GM13977 (cell line): ENCODE measurements at regions not wholly inside any gene's neighbourhood (a gene's known extent, or its start where the extent isn't known, plus 50 kb on each side); places are given as distances from the start of the nearest gene placed in this dataset.

Experiments
- DNase-seq: peaks from one replicate; pipeline ENCODE4 v3.0.0; 2012; ENCODE audit warnings: low spot score
- in situ Hi-C: fragments of 300-500 bp; cut with MboI; formaldehyde crosslinking; loops from one replicate; pipeline ENCODE4 v1.12.0; 2022; ENCODE audit warnings: low sequenced_read_pairs, low pct_unique_long_range_greater_than_20kb, mixed read lengths, inconsistent platforms; ENCODE audit not compliant: unreplicated experiment
- TF ChIP-seq, protein P1 (sequence below): IDR thresholded peaks from 2 replicates; pipeline ENCODE4 v1.5.1; 2012; ENCODE audit warnings: mild to moderate bottlenecking, control low read depth; ENCODE audit not compliant: insufficient read depth; ENCODE audit errors: extremely low read depth, missing control alignments

DNA sequence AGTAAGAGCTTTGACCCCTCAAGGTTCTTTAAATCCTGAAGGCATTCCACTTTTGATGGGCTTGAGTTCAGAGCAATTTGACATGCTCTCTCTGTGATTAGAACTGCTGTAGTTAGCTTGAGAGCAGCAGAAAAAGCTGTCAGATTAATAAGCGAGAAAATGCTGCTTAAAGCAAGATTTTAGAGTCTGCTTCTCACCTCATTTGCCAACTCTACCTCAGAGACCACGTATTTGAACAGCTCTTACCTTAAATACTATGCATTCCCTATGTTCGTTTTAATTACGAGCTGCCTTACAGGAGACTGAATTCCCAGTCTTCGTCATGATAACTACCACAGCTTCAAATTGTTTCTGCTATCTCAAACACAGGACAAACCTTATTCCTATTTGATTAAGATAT is 253.4 kb downstream of the SLITRK6 start:
- DNase-seq, result no peak
- in situ Hi-C loops, result no loop called here
- TF ChIP-seq, protein P1, sequence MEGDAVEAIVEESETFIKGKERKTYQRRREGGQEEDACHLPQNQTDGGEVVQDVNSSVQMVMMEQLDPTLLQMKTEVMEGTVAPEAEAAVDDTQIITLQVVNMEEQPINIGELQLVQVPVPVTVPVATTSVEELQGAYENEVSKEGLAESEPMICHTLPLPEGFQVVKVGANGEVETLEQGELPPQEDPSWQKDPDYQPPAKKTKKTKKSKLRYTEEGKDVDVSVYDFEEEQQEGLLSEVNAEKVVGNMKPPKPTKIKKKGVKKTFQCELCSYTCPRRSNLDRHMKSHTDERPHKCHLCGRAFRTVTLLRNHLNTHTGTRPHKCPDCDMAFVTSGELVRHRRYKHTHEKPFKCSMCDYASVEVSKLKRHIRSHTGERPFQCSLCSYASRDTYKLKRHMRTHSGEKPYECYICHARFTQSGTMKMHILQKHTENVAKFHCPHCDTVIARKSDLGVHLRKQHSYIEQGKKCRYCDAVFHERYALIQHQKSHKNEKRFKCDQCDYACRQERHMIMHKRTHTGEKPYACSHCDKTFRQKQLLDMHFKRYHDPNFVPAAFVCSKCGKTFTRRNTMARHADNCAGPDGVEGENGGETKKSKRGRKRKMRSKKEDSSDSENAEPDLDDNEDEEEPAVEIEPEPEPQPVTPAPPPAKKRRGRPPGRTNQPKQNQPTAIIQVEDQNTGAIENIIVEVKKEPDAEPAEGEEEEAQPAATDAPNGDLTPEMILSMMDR, result no peak

DNA sequence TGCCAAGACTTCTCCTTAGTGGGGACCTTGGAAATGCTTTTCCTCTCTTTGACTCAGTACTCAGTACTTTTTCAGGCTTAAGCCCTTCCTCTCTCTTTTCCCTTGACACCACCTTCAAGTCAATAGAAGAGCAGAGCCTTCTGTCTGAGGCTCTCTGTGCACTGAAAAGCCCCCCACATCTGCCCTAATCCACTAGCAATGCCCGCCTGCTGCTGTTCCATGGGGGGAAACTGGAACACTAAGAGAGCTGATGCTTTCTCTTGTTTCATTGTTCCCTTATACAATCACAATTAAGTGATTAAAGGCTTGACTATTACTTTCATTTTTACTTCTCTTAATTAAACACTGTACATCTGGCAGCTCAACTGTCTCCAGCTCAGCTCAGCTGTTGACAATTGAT is 254.5 kb downstream of the SLITRK6 start:
- DNase-seq, result no peak
- in situ Hi-C loops, result no loop called here

DNA sequence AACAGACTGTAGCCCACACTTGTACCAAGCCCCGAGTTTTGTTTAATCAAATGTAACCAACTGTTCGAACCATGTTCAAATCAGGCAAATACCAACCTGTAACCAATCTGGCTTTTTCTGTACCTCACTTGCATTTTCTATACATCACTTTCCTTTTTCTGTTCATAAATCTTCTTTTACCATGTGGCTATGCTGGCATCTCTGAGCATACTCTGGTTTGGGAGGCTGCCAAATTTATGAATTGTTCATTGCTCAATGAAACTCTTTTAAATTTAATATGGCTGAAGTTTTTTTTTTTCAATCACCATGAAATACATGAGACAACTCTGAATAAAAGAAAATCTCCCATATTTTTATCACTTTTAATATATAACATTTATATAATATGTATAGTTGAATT is 256.1 kb downstream of the SLITRK6 start:
- TF ChIP-seq, protein P1, result no peak
- in situ Hi-C loops, result no loop called here
- DNase-seq, result no peak

More for the DNA sequence above, 254.5 kb downstream of the SLITRK6 start:
- TF ChIP-seq, protein P1, result no peak

DNA sequence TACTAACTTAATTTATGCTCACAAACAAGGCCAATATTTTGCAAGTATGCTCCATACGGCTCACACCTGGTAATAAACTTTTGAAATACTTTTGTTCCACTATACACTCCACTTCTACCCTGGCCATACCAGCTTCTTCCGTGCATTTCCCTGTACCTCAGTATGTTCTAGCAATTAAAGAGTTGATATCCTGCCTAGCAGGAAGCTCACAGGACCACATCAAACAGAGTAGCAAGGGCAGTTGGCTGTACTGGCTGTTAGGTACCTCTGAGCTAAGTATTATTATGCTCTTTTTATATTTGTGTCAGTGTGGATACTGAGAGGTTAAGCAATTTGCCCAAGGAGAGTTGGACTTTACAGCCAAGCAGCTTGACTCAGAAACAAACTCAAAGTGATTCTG is 257.7 kb downstream of the SLITRK6 start:
- TF ChIP-seq, protein P1, result no peak
- DNase-seq, result no peak
- in situ Hi-C loops, result no loop called here

DNA sequence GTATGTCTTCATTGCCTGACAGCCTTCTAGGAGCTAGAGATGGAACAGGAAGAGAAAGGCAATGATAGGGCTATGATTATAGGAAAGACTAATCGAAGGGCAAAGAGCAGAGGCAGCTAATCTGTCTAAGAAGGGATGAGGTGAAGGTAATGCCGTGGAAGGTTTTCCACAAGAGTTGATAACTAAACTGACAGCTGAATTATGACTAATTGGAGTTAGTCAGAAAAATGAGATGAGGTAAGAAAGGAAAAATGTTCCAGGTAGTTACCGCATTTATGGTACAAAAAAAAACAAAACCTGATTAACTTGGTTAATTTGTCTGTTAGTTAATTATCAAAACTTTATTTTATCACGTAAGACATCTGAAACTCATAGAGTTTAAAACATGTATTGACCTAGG is 260.3 kb downstream of the SLITRK6 start:
- in situ Hi-C loops, result no loop called here
- TF ChIP-seq, protein P1, result no peak
- no peak for DNase-seq

DNA sequence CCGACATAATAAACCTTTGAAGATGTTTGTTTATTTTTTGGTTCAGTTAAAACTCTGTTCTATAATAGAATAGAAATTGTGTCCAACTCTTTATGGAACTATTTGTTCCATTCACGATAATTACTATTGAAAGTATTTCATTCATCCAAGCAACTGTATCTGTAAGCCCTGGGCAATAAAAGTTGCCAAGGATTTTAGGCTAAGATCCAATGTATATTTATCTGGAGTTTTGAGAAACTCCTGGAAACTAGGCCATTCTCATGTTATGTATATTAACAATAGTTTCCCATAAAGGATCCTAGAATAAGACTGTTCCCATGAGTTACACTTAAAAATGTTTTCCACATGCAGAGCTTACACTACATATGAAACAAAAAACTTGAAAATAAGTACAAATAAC is 261.6 kb downstream of the SLITRK6 start:
- TF ChIP-seq, protein P1, result no peak
- in situ Hi-C loops, result no loop called here
- DNase-seq, result no peak

DNA sequence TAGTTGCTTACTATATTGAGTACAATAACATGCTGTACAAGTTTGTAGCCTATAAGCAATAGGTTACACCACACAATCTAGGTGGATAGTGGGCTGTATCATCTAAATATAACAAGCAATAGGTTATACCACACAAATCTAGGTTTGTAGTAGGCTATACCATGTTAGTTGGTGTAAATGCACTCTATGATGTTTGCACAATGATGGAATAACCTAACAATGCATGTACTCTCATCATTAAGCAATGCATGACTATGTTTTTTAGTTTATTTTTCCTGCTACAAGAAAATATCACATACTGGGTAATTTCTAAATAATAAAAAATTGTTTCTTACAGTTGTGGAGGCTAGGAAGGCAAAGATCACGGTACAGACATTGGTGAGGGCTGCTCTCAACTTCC is 262.5 kb downstream of the SLITRK6 start:
- DNase-seq, result no peak
- TF ChIP-seq, protein P1, result no peak
- in situ Hi-C loops, result no loop called here
